GM21529 (cell line): ENCODE measurements at regions not wholly inside any gene's neighbourhood (a gene's known extent, or its start where the extent isn't known, plus 50 kb on each side); places are given as distances from the start of the nearest gene placed in this dataset.

Experiments
- ATAC-seq: cut with Tn5 transposase; IDR thresholded peaks from one replicate; pipeline ENCODE4 v1.9.1; 2021; ENCODE audit not compliant: unreplicated experiment

DNA sequence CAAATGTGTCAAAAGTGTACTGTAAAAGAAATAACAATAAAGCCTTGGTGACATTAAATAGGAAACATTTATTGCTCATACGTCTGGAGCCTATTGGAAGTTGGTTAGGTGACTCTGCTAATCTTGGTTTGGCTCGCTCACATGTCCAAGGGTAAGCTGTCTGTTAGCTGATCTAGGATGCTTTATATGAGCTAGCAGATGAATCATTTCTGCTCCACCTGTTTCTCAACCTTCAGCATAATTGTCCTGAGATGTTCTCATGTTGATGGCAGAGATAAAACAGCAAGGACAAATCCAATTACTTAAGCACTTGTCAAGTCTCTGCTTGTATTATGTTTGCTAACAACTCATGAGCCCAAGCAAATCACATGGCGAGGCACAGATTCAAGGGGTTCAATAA, 56.0 kb upstream of the CD53 start:
- ATAC-seq, result no peak

DNA sequence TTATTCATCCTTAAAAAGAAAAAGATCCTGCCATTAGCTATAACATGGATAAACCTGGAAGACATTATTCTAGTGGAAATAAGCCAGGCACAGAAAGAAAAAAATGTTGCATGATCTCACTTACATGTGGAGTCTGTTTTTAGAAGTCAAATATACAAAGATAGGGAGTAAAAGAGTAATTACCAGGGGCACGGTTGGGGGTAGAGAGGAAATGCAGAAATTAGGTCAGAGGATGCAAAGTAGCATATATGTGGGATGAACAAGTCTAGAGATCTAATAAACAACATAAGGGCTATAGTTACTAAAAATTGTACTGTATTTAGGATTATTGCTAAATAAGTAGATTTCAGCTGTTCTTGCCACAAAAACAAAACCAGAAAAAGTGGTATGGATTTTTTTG, 61.4 kb upstream of the CD53 start:
- no peak for ATAC-seq

DNA sequence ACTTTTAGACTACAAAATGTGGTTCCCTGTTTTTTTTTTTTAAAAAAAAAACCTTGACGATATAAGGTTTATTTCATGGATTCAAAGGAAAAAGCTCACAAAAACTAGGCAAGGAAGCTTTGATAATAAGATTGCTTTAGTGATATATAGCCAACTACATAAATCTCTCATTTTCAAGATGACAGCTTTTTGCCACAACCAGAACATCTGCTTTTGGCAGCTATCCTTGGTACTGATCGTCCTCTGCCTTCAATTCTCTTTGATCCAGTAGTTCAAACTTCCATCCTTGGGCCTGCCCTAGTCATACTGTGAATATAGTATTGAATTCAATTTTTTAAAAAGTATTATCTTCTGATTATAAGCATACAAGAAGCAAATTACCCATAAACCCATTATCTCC, 72.9 kb upstream of the CD53 start:
- ATAC-seq, result no peak

DNA sequence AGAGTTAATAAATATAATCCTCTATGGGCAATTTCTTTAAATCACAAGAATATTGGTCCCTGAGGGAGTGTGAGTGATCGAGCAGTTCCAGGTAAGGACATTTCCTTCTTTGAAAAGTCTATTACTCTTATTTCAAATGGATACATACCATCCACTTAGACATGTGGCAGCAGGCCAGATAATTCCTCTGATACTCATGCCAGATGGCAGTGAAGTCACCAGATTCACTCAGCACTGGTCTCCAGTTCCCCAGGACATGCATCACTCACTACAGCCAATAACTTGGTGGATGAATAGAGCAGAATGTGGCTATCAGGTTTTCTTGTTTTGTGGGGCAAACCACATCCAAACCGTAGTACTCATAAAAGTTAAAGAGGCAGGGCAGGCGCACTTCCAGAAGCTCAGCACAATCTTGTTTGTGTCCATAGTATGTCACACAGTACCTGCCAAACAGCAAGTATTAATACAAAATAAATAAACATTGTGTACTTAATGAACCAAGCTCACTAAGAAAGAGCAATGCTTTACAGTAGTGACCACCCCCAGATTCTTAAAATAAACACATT, 74.2 kb upstream of the CD53 start:
- no peak for ATAC-seq

DNA sequence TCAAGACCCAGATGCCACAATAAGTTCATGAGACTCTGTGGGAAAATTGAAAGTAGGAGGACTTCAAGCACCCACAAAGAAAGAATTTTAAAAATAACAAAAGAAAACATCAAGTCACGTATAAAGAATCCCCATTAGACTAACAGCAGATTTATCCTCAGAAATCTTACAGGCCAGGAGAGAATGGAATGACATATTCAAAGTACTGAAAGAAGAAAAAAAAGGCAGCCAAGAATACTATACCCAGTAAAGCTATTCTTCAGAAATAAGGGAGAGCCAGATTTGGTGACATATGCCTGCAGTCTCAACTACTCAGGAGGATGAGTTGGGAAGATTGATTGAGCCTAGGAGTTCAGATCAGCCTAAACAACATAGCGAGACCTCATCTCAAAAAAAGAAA, 84.3 kb upstream of the CD53 start:
- no peak for ATAC-seq

DNA sequence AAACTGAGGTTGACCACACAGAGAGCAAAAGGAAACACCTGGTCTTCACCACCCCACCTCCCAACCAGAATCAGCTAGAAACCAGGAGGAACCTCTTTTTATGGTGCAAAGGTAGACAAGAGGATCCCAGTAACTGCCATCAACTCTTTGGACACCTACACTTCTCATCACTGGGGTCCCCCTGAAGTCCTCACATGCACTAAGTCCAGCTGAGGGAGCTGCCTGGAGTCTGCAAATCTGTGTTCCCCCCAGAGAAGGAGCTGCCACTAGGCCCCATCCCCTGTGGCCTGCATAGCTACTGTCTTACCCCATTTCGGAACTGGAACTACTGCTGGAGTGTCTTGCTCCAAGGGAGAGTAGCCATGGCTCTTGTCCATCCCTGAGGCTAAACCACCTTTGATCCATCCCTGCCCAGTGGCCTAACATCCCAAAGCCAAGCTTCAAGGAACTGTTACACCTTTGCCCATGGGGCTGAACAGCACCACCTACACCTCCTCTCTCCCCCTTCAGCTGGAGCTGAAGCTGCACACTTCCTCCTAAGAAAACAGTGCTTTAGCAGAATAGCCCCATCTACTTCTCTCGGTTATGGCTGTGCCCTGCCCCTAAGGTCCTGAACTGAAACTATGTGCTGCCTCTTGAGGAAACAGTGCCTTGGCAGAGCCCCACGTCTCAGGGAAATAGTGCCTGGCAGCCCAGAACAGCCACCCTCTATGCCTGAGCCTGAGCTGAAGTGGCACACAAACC, 85.4 kb upstream of the CD53 start:
- ATAC-seq, result peak; percentile 80

DNA sequence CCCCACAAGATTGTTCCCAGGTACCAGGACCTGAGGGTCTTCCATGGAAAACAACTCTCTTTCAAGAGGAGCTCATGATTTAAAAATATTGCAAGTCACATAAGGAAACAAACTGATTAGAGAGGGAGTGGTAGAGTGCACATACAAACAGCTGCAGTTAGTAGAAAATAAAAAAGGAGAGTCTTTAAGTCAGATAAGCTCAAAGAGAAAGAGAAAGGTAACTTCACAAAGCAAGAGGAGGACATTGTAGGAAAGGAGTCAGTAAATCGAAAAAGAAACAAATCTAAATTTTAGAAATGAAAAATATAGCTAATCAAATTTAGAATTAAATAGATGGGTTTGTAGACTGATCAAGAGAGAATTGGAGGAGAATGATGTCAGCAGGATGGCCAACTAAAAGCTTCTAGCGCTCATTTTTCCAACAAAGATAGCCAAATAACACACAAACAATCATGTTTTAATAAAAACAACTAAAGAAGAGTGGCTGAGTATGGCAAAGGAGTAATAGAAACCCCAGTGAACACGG, 86.1 kb upstream of the CD53 start:
- ATAC-seq, result peak; percentile 37

DNA sequence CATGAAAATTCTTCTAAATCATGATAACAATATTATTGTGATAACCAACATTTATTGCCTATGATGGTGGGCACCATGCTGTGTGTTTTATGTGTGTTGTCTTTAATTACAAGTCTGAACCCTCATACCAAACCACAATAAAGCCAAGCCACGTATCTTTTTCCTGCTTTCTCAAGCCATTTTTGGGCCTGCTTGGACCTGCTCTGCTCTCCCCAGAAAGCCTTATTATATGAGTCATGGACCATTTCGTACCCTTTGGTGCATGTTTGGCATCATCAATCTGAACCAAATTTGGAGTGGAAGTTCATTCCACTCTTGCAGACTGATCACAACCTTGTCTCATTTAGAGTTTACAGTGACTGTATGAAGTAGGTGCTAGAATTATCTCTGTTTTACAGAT, 87.3 kb upstream of the CD53 start:
- ATAC-seq, result no peak

DNA sequence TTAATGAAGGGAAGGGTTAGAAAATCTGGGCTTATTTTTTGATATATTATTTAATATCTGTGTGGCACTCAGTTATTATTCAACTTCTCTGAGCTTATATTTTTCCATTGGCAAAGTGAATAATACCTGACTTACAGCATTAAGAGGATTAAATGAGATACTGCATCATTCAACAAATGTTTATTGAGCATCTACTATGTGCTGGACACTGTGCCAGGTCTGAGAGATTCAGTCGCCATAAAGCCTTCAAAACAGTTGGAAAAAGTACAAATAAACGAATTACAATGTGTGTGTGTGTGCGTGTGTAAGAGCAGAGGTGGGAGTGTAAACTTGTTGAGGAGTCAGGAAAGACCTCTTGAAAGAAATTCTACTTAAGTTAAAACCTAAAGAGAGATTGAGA, 87.9 kb upstream of the CD53 start:
- no peak for ATAC-seq

DNA sequence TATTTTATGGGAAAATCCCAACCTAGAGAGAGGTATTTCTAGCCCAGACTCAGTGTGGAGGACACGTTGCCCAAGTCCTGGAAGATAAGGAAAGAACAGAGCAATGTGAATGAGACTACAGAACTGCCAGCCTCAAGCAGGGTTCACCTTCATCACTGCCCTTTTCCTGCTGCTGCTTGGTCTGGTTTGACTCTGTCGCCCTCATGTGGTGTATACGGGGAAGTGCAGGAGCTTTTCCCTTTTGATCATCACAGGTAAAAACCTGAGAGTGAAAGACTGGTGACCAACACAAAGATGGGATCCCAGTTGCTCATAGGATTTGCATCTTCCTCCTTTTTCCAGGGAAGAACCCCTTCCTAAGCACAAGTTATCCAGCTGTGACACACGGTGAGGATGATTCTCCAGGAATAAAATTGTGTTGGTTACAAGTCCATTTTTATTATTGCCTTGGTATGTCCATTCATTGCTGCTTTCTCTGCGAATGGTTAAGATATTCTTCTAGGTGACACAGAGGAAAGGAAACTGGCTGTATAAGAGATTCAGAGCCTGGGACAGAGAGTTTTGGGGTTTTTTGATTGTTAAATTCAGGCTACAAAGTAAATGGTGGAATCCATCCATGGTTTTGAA, 89.5 kb upstream of the CD53 start:
- ATAC-seq, result no peak

DNA sequence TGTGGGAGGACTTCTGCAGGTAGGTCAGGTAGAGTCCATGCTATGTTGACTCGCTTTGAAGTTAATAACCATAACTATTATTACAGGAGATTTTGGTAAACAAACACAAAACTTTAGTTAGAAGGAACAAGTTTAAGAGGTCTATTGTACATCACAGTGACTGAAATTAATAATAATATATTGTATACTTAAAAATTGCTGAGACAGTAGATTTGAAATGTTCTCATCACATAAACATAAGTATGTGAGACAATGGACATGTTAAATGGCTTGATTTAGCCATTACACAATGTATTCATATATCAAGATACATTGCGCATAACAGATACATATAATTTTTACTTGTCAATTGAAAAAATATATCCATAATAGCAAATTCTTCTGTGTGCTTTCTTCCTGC, 91.4 kb upstream of the CD53 start:
- ATAC-seq, result no peak

DNA sequence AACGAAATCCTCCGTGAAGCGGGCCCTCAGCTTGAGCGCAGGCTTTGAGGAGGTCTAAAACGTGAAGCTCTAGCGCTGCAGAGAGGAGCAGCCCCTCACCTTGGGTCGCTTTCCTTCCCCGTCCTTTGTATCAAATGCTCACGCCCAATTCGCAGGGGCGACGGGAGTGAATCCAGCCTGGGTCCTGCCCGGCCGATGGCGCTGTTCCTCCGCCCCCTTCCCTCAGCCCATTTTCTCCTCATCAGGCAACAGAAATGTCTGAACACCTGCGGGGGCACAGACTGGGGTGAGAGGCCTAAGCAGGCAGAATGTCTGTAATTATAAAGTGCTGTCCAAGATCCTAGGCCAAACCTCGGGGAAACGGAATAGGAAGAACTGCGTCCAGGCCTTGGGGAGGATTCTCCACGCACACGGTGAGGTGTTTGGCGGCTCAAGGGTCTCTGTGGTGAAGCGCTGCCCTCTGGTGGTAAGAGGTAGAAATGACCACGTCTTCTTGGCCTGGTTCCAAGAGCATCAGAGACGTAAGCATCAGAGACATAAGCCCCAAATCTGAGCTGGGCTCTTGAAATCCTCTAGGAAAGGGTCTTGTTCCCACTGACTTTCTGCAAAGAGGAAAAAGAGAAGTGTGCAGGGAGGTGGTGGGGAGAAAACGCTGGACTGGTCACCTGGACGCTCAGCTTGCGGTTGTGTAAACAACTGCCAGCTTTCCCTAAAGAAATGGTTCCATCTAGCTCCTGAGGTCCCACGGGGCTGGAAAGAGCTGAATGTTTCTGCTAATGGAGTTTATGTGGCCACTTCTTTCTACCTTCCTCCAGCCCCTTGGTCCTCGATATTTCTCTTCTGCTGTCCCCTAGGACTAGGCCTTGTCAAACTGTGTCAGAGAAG, 92.1 kb upstream of the CD53 start:
- peak; percentile 43 for ATAC-seq

DNA sequence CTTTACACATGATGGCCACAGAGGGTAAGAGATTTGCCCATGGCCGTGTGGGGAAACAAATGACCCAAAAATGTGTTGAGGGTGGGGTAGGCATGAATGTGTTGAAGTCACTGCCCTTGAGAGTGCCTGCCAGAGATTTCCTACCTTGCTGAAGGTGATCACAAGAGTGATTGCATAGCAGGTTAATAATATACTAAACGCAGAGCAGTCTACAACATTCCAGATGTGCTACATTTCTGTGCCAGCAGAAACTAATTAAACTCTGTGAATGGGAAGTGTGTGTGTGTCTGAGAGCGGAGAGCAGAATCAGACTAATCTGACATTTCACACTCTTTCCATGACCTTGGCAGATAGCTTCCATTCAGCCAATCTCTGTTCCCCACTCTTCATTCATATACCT, 93.3 kb upstream of the CD53 start:
- no peak for ATAC-seq

DNA sequence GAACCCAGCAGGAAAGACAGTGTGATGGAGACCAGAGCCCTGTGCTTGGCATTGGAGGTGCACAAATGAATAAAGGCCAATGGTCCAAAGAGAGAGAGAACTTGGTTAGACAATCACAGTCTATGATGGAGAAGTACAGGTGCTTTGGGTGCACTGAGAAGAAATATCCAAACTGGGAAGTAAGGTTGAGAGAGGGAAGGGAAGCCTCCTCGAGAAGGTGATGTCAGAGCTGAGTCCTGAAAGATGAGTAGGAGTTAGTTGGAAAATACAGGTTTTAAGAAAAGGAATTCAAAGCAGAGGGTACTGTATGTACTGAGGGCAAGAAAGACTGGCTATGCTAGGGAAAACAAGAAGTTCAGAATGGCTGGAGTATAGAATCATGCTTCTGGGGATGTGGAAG, 94.1 kb upstream of the CD53 start:
- no peak for ATAC-seq

DNA sequence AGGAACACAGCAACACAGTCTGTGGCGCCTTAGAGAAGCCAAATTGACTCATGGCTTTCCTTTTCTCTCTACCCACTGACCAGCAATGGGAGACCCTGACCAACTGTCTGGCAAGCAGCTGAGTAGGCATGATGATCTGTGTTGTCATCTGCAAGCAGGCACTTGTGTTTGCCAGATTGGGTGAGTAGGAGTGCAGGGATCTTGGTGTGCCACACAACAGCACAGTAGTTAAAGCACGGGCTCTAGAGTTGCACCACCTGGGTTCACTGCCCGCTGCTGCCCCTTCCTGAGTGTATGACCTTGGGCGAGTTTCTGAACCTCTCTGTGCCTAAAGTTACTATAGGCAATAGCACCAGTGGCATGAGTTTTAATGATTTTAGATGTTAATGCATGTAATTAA, 95.7 kb upstream of the CD53 start:
- no peak for ATAC-seq

DNA sequence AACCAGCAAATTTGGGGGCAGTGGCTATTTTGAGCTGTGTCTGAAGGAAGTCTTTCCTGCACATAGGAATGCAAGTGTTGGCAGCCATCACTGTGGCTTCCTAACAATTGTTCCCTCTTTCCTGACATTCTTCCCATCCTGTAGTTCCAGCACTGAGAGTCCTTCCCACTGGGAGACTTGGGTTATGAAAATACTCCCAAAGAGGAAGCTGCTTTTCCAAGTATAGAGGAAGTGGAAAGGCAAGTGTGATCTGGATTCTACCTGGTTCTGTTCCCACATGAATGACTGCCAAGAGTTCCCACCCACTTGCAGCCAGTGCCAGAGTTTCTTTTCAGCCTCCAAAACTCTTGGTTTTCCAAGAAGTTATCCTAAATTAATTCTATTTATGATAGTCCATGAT, 98.5 kb upstream of the CD53 start:
- no peak for ATAC-seq

DNA sequence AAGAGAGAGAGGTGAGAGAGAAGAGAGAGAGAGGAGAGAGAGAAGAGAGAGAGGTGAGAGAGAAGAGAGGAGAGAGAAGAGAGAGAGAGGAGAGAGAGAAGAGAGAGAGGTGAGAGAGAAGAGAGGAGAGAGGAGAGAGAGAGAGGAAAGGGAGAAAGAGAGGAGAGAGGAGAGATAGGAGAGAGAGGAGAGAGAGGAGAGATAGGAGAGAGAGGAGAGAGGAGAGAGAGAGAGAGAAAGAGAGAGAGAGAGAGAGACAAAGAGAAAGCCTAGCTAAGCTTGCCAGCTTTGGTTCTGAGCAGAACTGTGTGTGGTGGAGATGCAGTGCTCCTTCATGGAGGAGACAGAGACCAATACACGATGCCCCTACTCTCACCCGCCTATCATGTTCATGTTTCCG, 99.1 kb upstream of the KCNA3 start:
- no peak for ATAC-seq

DNA sequence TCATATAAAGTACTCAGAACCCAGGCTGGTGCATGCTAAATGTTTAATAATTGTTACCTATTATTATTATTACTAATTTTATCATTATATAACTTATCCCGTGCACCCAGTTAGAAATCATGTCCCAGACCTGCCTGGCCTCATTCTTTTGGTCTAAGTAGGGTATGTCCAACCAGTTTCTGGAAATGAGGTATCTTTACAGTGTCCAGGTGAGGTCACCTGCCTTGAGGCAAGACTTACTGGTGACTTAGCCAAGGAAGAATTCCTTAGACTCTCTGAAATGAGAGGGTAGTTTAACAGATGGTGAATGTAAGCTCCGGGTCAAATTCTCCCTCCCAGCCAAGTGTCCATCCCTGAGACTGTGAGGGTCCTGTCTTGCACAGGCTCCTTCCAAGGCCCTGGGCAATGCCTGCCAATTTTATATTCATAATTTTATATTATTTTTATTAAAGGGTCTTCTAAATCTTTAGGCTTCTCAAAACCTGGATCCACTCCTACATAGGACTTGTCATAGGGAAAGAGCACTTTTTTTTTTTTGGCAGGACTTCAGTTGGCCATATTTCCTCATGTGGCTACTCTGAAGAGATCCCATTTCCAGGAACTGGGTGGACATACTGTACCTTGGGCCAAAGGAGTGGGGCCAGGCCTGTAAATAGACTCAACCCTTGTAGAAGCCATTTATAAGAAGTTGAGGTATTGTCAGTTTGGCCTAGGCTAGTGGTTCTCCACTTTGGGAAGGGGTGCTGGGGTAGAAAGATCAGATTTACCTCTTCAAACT, 96.7 kb upstream of the KCNA3 start:
- ATAC-seq, result no peak

DNA sequence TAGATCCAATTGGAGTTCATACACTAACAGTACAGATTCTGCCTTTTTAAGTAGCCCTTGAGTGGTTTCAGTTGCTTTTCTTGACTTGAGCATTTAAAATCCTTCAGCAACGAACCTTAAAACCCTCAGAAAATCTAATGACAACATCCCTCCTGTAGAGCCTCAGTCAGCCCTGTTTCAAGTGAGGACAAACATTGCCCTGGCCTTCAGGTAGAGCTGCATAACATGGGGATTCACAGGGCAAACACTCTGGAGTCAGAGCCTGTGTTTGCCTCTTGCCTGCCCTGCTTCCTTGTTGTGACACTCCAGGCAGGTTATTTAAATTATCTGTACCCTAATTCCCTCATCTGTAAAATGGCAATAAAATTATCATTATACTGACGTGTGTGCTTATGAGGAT, 96.1 kb upstream of the KCNA3 start:
- ATAC-seq, result no peak

DNA sequence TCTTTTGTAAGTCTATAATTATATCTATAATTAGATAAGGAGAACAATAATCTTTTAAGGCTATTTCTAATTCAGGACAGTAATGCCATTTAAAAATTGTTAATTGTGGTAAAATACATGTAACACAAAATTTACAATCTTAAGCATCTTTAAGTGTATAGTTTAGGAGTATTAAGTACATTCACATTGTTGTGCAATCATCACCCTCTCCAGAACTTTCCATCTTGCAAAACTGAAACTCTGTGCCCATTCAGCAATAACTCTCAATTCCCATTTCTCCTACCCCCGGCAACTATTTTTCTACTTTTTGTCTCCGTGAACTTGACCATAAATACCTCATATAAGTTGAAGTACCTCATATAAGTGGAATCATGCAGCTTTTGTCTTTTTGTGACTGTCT, 93.9 kb upstream of the KCNA3 start:
- no peak for ATAC-seq

DNA sequence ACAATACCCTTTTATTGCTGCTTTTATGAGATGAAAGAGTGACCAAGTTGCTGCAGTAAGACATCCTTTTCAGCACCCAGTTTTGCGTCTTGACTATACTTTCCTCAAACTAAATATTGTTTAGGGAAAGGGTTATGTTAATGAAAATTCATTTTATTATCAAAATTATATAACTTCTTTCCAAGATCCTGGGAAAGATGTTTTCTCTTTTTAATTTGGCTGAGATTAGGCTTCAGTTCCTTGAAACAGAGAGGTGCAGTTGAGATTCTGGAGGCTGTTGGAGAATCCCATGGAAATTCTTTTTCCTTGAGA, 91.6 kb upstream of the KCNA3 start:
- no peak for ATAC-seq
